HCT116 (cell line): ENCODE measurements at regions not wholly inside any gene's neighbourhood (a gene's known extent, or its start where the extent isn't known, plus 50 kb on each side); places are given as distances from the start of the nearest gene placed in this dataset.

Source experiments
- CTCF ChIP-seq, 3 experiments: fragments of 200-600 bp in 1 of 3; sonication (generic) in 1 of 3; IDR thresholded peaks in 2 of 3; conservative IDR thresholded peaks in 1 of 3; 2 replicates each; pipeline ENCODE4 v1.5.1; 2012 to 2017; ENCODE audit warnings: low read depth in 2 of 3, low read length in 2 of 3, antibody characterized with exemption in 1 of 3, borderline replicate concordance in 1 of 3, control low read depth in 1 of 3, mild to moderate bottlenecking in 1 of 3, mixed read lengths in 1 of 3, mixed run types in 1 of 3, moderate library complexity in 1 of 3; ENCODE audit not compliant: insufficient read depth in 1 of 3
- EZH2phosphoT487 ChIP-seq: fragments of 200-600 bp; IDR thresholded peaks from 2 replicates; pipeline ENCODE4 v1.6.1; 2018; ENCODE audit warnings: antibody characterized with exemption, borderline replicate concordance
- FOSL1 ChIP-seq: IDR thresholded peaks from 2 replicates; pipeline ENCODE4 v1.6.1; 2012; ENCODE audit warnings: low read depth
- JUND ChIP-seq: IDR thresholded peaks from 2 replicates; pipeline ENCODE4 v1.6.1; 2012
- POLR2A ChIP-seq: IDR thresholded peaks from 2 replicates; pipeline ENCODE4 v1.7.0; 2011; ENCODE audit warnings: borderline replicate concordance; ENCODE audit not compliant: insufficient read depth, insufficient read length; ENCODE audit errors: extremely low read depth
- SP1 ChIP-seq: IDR thresholded peaks from 2 replicates; pipeline ENCODE4 v1.6.1; 2012; ENCODE audit warnings: low read depth

GRCh38 chrX:9158611-9159010 lies 124.7 kb upstream of the FAM9B start:
- no peak for TF ChIP-seq POLR2A
- TF ChIP-seq CTCF (IDR thresholded peaks at IDR 0.05 in 2 of 3, conservative IDR thresholded peaks at IDR 0.05 in 1 of 3; ENCODE audit: borderline replicate concordance in 1 of 3, insufficient read depth in 1 of 3, low read depth in 2 of 3, low read length in 2 of 3): no peak
- no peak for TF ChIP-seq EZH2phosphoT487
- TF ChIP-seq FOSL1: no peak
- TF ChIP-seq SP1: no peak
- no peak for TF ChIP-seq JUND
